ENCODE measurements at regions not wholly inside any gene's neighbourhood (a gene's known extent, or its start where the extent isn't known, plus 50 kb on each side); places are given as distances from the start of the nearest gene placed in this dataset.

DNA sequence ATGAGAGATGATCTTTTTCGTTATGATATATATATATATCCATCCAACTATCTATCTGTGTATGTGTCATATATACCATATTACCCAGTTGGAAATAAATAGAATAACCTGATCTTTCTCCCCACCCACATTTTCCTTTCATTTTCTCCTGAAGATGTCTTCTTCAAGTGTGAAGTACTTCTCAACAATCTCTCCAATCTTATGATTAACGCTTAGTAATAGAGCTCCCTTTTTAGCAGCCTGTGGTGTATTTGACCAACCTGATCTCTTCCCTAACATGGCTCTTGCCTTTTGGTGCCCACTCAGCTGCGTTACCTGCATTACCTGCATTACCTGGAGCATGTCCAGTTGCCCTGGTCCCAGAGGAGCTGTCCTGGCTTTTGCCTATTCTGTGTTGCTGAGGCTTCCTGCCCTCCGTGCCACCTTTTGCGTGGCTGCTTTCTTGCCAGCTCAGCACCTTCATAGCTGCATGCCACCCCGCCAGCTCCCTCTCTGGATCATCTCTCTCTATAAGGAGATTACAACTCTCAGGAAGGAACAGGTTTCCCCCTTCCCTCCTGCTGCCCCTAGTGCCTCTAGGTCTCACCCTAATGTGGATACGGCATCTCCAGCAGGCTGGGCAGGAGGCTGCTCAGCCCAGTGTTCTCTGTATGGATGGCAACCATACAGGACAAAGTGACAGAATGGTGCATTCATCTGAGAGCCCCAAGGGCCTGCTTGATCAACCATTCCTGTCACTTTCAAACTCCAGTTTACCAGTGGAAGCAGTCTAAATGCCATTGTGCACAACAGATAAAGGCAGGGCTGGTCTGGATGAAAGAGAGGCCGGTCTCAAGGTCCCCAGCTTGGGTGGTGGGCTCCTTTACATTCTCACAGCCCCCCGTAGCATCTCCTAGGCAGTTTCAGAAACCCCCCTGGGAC, 126.7 kb downstream of the GADD45G start:
- Histone ChIP-seq H3K4me1 (peaks cover 22% of the 10 kb centered on the region), H3K4me3 (no peak overlapping the region), H3K27me3 (no peaks in the 10 kb centered on the region), H3K9me3 (no peaks in the 10 kb centered on the region), H3K27ac (no peak overlapping the region), H3K36me3 (ENCODE audit: low read depth, missing control alignments) (no peaks in the 10 kb centered on the region)
- intact Hi-C loops (cut with DNase I; ENCODE audit: low total_unique reads) = no loop called here
- TF ChIP-seq, protein P1, sequence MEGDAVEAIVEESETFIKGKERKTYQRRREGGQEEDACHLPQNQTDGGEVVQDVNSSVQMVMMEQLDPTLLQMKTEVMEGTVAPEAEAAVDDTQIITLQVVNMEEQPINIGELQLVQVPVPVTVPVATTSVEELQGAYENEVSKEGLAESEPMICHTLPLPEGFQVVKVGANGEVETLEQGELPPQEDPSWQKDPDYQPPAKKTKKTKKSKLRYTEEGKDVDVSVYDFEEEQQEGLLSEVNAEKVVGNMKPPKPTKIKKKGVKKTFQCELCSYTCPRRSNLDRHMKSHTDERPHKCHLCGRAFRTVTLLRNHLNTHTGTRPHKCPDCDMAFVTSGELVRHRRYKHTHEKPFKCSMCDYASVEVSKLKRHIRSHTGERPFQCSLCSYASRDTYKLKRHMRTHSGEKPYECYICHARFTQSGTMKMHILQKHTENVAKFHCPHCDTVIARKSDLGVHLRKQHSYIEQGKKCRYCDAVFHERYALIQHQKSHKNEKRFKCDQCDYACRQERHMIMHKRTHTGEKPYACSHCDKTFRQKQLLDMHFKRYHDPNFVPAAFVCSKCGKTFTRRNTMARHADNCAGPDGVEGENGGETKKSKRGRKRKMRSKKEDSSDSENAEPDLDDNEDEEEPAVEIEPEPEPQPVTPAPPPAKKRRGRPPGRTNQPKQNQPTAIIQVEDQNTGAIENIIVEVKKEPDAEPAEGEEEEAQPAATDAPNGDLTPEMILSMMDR (IDR thresholded peaks at IDR 0.05) = no peak
- no peak for TF ChIP-seq POLR2A (IDR thresholded peaks at IDR 0.05)
- DNase-seq = no peak
- 81% methylated on average over 9 of the region's 9 CpGs for WGBS, 2 donors

DNA sequence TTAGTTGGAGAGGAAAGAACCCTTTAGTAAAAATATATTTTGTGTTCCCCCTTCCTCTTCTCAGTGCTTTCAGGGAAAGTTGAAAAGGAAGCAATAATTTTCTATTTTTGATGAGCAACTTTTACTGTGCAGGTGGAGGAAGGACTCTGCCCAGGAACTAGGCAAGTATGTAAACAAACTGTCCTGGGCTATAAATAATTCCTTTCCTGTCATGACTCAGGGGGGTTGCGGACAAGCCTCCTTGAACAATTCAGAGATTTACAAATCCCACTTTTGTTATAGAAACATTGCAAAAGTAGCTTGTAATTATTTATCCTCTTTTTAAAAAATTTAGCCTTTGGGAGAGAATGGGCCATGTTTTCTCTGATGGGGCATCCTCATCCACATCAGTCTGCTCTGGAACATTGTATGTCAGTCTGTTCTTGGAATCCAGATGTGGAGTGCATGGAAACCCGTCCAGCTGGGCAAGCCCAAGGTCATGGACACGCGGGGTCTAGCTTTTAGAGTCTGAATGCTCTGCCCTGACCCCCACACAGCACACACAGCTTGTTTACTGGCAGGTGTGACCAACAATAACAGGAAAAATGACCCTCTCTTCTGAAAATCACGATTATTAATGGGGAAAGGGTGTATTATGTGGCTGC, 127.6 kb downstream of the GADD45G start:
- intact Hi-C loops (cut with DNase I; ENCODE audit: low total_unique reads) = no loop called here
- TF ChIP-seq, protein P1 (IDR thresholded peaks at IDR 0.05) = no peak
- no peak for TF ChIP-seq POLR2A (IDR thresholded peaks at IDR 0.05)
- no peak overlapping the region for H3K4me3 ChIP-seq
- peak; percentile 40 for DNase-seq
- 34 to 36% methylated on average over 5 of the region's 5 CpGs for WGBS, 2 donors
- H3K4me1 ChIP-seq = peaks cover 22% of the 10 kb centered on the region
- H3K9me3 ChIP-seq = no peaks in the 10 kb centered on the region
- H3K36me3 ChIP-seq (ENCODE audit: low read depth, missing control alignments) = no peaks in the 10 kb centered on the region
- H3K27me3 ChIP-seq = no peaks in the 10 kb centered on the region
- no peak overlapping the region for H3K27ac ChIP-seq

DNA sequence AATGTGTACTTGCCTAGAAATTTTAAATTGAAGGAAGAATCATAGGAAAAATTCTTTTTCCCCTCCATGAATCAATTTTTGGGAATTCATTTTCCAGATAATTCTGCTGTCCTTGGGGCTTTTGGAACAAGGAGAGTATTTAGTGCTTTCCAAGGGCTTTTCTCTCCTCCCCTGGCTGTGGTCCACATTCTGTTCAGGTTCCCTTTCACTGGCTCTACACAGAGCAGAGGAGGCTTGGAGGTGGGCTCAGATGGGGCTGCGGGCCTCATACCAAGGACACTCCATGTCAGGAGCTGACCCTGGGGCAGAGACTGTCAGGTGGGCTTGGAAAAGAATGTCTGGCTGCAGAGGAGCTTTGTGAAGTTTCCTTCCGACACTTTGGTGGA, 128.1 kb downstream of the GADD45G start:
- peak; percentile 71 for DNase-seq
- intact Hi-C loops (cut with DNase I; ENCODE audit: low total_unique reads) = no loop called here
- no peak for TF ChIP-seq POLR2A (IDR thresholded peaks at IDR 0.05)
- TF ChIP-seq, protein P1 (IDR thresholded peaks at IDR 0.05) = no peak

DNA sequence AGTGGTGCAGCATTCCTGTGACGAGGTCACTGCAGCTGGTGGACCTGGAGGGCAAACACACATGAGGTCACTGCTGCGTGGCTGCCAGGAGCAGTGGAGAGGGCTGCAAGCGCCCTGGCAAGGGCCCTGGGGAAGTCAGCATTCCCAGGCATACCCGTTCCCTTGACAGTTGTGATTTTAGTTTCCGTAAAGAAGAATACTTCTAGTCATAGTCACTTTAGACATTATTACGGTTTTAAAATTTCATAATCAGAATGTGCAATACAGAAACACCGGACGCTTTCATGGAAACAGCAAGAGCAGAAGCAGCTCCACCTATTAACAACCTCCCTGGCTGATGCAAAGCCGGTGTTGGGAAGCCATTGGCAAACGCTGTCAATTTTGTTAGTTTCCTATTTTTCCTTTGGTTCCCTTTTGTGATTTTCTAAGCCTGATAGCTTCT, 129.8 kb downstream of the GADD45G start:
- intact Hi-C loops (cut with DNase I; ENCODE audit: low total_unique reads) = no loop called here
- 74 to 80% methylated on average over 10 of the region's 10 CpGs for WGBS, 2 donors
- TF ChIP-seq, protein P1 (IDR thresholded peaks at IDR 0.05) = no peak
- no peak for TF ChIP-seq POLR2A (IDR thresholded peaks at IDR 0.05)

More for the DNA sequence above, 128.1 kb downstream of the GADD45G start:
- Histone ChIP-seq H3K4me3 (no peak overlapping the region), H3K36me3 (ENCODE audit: low read depth, missing control alignments) (no peaks in the 10 kb centered on the region), H3K4me1 (peaks cover 22% of the 10 kb centered on the region), H3K27ac (no peak overlapping the region), H3K27me3 (no peaks in the 10 kb centered on the region), H3K9me3 (no peaks in the 10 kb centered on the region)
- WGBS, 2 donors = 34 to 68% methylated on average over 2 of the region's 2 CpGs

More for the DNA sequence above, 129.8 kb downstream of the GADD45G start:
- H3K9me3 ChIP-seq = no peaks in the 10 kb centered on the region
- H3K4me1 ChIP-seq = peaks cover 22% of the 10 kb centered on the region
- no peak overlapping the region for H3K27ac ChIP-seq
- no peaks in the 10 kb centered on the region for H3K27me3 ChIP-seq
- no peaks in the 10 kb centered on the region for H3K36me3 ChIP-seq (ENCODE audit: low read depth, missing control alignments)
- no peak for DNase-seq
- H3K4me3 ChIP-seq = no peak overlapping the region

Data from testis (tissue), 2 donors.